ENCODE measurements at regions not wholly inside any gene's neighbourhood (a gene's known extent, or its start where the extent isn't known, plus 50 kb on each side); places are given as distances from the start of the nearest gene placed in this dataset.

DNA sequence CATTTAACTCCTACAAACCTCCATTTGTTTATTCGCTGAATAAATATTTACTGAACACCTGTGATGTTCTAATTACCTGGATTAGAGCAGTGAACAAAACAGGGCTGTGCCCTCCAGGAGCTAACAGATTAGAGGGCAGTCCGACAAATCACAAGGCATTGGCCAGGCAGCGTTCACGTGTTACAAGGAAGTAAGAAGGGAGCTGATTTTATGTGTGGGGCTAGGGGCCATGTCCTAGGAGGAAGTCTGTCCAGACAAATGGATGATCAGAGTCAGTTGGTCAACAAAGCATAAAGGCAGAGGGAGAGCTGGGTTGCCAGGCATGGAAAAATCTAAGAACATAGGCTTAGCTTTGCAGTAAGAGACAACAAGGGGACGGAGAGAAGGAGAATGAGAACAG lies 57.3 kb upstream of the BACE2 start:
- TF ChIP-seq, protein P1, sequence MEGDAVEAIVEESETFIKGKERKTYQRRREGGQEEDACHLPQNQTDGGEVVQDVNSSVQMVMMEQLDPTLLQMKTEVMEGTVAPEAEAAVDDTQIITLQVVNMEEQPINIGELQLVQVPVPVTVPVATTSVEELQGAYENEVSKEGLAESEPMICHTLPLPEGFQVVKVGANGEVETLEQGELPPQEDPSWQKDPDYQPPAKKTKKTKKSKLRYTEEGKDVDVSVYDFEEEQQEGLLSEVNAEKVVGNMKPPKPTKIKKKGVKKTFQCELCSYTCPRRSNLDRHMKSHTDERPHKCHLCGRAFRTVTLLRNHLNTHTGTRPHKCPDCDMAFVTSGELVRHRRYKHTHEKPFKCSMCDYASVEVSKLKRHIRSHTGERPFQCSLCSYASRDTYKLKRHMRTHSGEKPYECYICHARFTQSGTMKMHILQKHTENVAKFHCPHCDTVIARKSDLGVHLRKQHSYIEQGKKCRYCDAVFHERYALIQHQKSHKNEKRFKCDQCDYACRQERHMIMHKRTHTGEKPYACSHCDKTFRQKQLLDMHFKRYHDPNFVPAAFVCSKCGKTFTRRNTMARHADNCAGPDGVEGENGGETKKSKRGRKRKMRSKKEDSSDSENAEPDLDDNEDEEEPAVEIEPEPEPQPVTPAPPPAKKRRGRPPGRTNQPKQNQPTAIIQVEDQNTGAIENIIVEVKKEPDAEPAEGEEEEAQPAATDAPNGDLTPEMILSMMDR (IDR thresholded peaks at IDR 0.05; ENCODE audit: insufficient read depth, low read depth, low read length, missing control alignments): no peak
- no peak overlapping the region for H3K4me3 ChIP-seq (ENCODE audit: low read depth, low read length)
- no peak for DNase-seq (ENCODE audit: low read depth)

DNA sequence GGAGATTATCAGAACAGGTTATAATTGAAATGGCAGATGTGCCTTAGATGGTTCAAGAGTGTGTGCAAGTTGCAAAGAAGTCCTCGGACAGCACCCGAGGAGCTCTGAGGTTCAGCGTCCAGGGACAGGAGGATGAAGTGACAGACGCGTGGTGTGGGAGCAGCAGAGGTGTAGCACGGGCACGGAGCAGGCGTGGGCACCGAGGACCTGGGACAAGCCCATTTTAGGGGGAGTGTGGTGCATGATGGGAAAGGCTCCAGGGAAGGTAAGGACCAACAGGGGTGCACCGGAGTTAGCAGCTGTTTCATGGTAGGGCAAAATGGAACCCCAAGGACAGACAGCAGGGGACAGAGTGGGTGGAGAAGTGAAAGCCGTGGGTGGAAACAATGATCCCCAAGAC lies 56.3 kb upstream of the BACE2 start:
- H3K4me3 ChIP-seq (ENCODE audit: low read depth, low read length): no peak overlapping the region
- TF ChIP-seq, protein P1 (IDR thresholded peaks at IDR 0.05; ENCODE audit: insufficient read depth, low read depth, low read length, missing control alignments): no peak
- no peak for DNase-seq (ENCODE audit: low read depth)

DNA sequence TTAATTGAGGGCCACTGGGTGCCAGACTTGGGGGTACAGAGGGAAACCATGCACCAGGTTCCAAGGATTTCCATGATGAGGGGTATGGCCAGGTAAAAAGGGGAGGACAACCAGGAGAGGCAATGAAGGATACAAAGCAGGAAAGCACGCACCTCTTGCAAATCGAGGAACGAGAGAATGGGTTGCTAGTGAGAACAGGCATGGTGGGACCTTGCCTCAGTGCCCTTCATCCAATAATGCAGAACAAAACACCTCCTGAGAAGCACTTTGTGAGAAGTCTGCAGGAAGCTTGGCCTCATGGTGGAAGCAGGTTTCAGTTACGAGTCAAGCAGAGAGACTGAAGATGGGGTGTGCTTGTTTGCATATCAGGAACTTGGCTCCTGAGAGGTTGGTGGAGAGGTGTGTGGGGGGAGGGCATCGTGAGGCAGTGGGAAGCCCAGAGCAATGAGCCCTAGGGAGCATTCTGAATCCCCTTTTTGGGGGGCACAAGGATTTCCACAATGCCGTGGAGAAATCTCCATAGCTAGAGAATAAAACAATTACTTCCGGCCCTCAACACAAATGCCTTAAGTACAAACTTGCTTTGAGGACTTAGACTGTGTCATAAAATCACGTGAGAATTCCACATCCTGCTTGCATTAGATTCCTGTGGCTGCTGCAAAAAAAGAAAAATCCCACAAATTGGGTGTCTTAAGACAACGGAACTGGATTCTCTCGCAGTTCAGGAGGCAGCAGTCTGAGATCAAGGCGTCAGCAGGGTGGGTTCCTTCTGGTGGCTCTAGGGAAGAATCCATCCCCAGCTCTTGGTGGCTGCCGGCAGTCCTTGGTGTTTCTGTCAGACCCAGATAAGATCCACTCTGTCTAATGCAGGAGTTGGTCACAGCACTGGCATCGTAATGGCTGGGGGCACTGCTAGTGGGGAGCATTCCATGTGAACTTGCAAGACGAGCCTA lies 54.9 kb upstream of the BACE2 start:
- TF ChIP-seq, protein P1 (IDR thresholded peaks at IDR 0.05; ENCODE audit: insufficient read depth, low read depth, low read length, missing control alignments): no peak
- no peak overlapping the region for H3K4me3 ChIP-seq (ENCODE audit: low read depth, low read length)
- DNase-seq (ENCODE audit: low read depth): peak; percentile 6

DNA sequence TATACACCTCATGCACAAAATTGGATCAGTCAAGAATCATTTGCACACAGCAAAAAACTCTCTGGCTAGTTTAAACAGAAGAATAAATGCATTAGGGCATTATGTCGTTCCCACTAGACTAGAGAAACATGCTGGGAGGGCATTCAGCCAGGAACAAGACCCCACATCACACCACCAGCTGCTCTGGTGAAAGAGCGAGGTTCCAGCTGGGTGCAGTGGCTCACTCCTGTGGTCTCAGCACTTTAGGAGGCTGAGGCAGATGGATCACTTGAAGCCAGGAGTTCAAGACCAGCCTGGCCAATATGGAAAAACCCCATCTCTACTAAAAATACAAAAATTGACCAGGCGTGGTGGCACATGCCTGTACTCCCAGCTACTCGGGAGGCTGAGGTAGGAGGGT lies 52.1 kb upstream of the BACE2 start:
- DNase-seq (ENCODE audit: low read depth): no peak
- TF ChIP-seq, protein P1 (IDR thresholded peaks at IDR 0.05; ENCODE audit: insufficient read depth, low read depth, low read length, missing control alignments): no peak

More for the DNA sequence above, 52.1 kb upstream of the BACE2 start:
- no peak overlapping the region for H3K4me3 ChIP-seq (ENCODE audit: low read depth, low read length)
